BE2C (cell line): ENCODE measurements at regions not wholly inside any gene's neighbourhood (a gene's known extent, or its start where the extent isn't known, plus 50 kb on each side); places are given as distances from the start of the nearest gene placed in this dataset.

ENCODE experiments used
- DNase-seq: peaks from one replicate; pipeline ENCODE4 v3.0.0-alpha.2; 2020
- H3K27me3 ChIP-seq: fragments of 250-450 bp; sonication (Bioruptor Pico); 2 replicates; pipeline ENCODE4 v1.5.1; 2020; ENCODE audit warnings: mild to moderate bottlenecking
- H3K36me3 ChIP-seq: fragments of 250-450 bp; sonication (Bioruptor Pico); 2 replicates; pipeline ENCODE4 v1.5.1; 2020; ENCODE audit warnings: mild to moderate bottlenecking
- H3K4me1 ChIP-seq: fragments of 250-450 bp; sonication (Bioruptor Pico); 2 replicates; pipeline ENCODE4 v1.5.1; 2020
- H3K4me3 ChIP-seq: 2 replicates; pipeline ENCODE4 v1.5.1; 2011; ENCODE audit warnings: low read depth, low read length
- H3K9me3 ChIP-seq: fragments of 250-450 bp; sonication (Bioruptor Pico); 2 replicates; pipeline ENCODE4 v1.5.1; 2020
- CTCF ChIP-seq: IDR thresholded peaks from 2 replicates; pipeline ENCODE4 v1.5.1; 2012; ENCODE audit warnings: mild to moderate bottlenecking, low read depth, low read length

DNA sequence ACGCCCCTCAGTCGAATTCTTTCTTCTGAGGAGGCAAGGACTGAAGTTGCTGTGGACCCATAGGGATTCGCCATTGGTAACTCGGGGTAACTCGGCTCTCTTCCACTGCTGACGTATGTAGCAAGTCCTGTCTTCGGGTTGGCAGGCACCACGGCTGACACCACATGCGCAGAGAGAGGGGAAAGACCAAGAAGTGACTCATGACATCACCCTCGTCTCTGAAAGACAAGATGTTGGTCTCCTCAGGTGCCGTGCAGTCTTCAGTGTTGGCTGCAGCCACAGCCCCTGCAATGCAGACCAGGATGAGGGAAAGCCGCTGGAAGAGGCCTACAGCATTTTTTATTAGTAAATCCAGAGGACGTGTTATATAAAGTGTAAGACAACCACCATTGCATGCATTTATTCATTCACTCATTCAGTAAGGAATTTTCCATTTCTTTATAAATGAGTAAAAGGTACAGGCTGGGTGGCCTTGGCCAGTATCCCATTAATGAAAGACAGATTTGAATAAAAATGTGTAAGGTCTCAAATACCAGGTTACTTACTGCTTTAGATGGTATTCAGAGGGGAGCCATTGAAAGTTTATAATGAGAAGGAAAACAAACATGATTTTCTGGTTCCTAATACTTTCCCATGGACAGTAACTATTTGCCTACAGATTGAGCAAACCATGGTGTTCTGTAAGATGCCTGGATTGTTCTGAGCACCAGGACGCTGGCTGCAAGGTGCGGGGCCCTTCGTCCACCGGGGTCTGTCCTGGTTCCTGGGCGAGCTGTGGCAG is 50.7 kb upstream of the IRF2BP2 start:
- DNase-seq, result no peak
- no peak overlapping the region for H3K4me3 ChIP-seq
- H3K9me3 ChIP-seq, result no peaks in the 10 kb centered on the region
- H3K36me3 ChIP-seq, result no peaks in the 10 kb centered on the region
- H3K27me3 ChIP-seq, result no peaks in the 10 kb centered on the region
- TF ChIP-seq CTCF, result no peak
- peaks cover 3% of the 10 kb centered on the region for H3K4me1 ChIP-seq
